ENCODE measurements at regions not wholly inside any gene's neighbourhood (a gene's known extent, or its start where the extent isn't known, plus 50 kb on each side); places are given as distances from the start of the nearest gene placed in this dataset.

- Mint-ChIP-seq H3K27ac (no peak overlapping the region), H3K4me1 (peaks cover 5% of the 10 kb centered on the region), H3K27me3 (no peaks in the 10 kb centered on the region), H3K4me3 (no peak overlapping the region), H3K9me3 (peaks cover 14% of the 10 kb centered on the region), H3K36me3 (ENCODE audit: low read depth) (peaks cover 8% of the 10 kb centered on the region)
- CTCF ChIA-PET: no interaction called here
- DNase-seq: no peak
- POLR2A ChIA-PET: no interaction called here
Measured at GRCh38 chr11:104725796-104726408, 172.4 kb downstream of the CASP12 start.

GRCh38 chr11:104713401-104713800, 184.9 kb downstream of the CASP12 start:
- DNase-seq: no peak
- no peak overlapping the region for H3K4me3 Mint-ChIP-seq
- peaks cover 22% of the 10 kb centered on the region for H3K36me3 Mint-ChIP-seq (ENCODE audit: low read depth)
- CTCF ChIA-PET: interaction anchor here (1.5 kb wide), 1 partner anchor 18 kb away, joined by 3 read pairs; no protein-coding TSS in a partner anchor
- H3K4me1 Mint-ChIP-seq: peaks cover 15% of the 10 kb centered on the region
- POLR2A ChIA-PET: no interaction called here
- H3K27ac Mint-ChIP-seq: no peak overlapping the region
- peaks cover 17% of the 10 kb centered on the region for H3K9me3 Mint-ChIP-seq
- no peaks in the 10 kb centered on the region for H3K27me3 Mint-ChIP-seq

- Mint-ChIP-seq H3K27me3 (no peaks in the 10 kb centered on the region), H3K4me1 (peaks cover 57% of the 10 kb centered on the region), H3K36me3 (ENCODE audit: low read depth) (peaks cover 30% of the 10 kb centered on the region), H3K9me3 (peaks cover 12% of the 10 kb centered on the region), H3K4me3 (peak overlapping the region; percentile 69), H3K27ac (peak overlapping the region; percentile 98)
- peak; percentile 85 for DNase-seq
- CTCF ChIA-PET: interaction anchor here (0.6 to 1.3 kb wide), 3 partner anchors 96 to 401 kb away, joined by 3 to 5 read pairs (median 3); no protein-coding TSS in a partner anchor
- POLR2A ChIA-PET: interaction anchor here (0.8 to 2.4 kb wide), 19 partner anchors 13 to 366 kb away, joined by 3 to 8 read pairs (median 4); no protein-coding TSS in a partner anchor
Measured at GRCh38 chr11:104705490-104706190, 192.6 kb downstream of the CASP12 start.

GRCh38 chr11:104704888-104705287, 193.4 kb downstream of the CASP12 start:
- Mint-ChIP-seq H3K4me3 (peak overlapping the region; percentile 69), H3K4me1 (peaks cover 60% of the 10 kb centered on the region), H3K27me3 (no peaks in the 10 kb centered on the region), H3K9me3 (peaks cover 12% of the 10 kb centered on the region), H3K27ac (peak overlapping the region; percentile 98), H3K36me3 (ENCODE audit: low read depth) (peaks cover 30% of the 10 kb centered on the region)
- DNase-seq: no peak
- POLR2A ChIA-PET: interaction anchor here (0.8 to 2.4 kb wide), 13 partner anchors 13 to 262 kb away, joined by 3 to 8 read pairs (median 5); no protein-coding TSS in a partner anchor
- CTCF ChIA-PET: interaction anchor here (1.3 kb wide), 1 partner anchor 95 kb away, joined by 5 read pairs; no protein-coding TSS in a partner anchor

- H3K9me3 Mint-ChIP-seq: peaks cover 11% of the 10 kb centered on the region
- ChIA-PET POLR2A (interaction anchor here (1.2 to 2.4 kb wide), 5 partner anchors 12 to 212 kb away, joined by 3 to 7 read pairs (median 6); no protein-coding TSS in a partner anchor), CTCF (interaction anchor here (1.3 kb wide), 1 partner anchor 94 kb away, joined by 5 read pairs; no protein-coding TSS in a partner anchor)
- peaks cover 54% of the 10 kb centered on the region for H3K4me1 Mint-ChIP-seq
- H3K36me3 Mint-ChIP-seq (ENCODE audit: low read depth): peaks cover 29% of the 10 kb centered on the region
- DNase-seq: no peak
- peak overlapping the region; percentile 98 for H3K27ac Mint-ChIP-seq
- H3K4me3 Mint-ChIP-seq: peak overlapping the region; percentile 69
- no peaks in the 10 kb centered on the region for H3K27me3 Mint-ChIP-seq
Measured at GRCh38 chr11:104704146-104704830, 194.0 kb downstream of the CASP12 start.

GRCh38 chr11:104700609-104701008, 197.7 kb downstream of the CASP12 start:
- no peak overlapping the region for H3K4me3 Mint-ChIP-seq

GRCh38 chr11:104699981-104700380, 198.3 kb downstream of the CASP12 start:
- no peak for DNase-seq
- Mint-ChIP-seq H3K27ac (no peak overlapping the region), H3K36me3 (ENCODE audit: low read depth) (peaks cover 20% of the 10 kb centered on the region), H3K9me3 (peaks cover 20% of the 10 kb centered on the region), H3K4me1 (peaks cover 26% of the 10 kb centered on the region), H3K27me3 (no peaks in the 10 kb centered on the region), H3K4me3 (no peak overlapping the region)
- POLR2A ChIA-PET: no interaction called here
- CTCF ChIA-PET: no interaction called here

More at GRCh38 chr11:104700609-104701008, 197.7 kb downstream of the CASP12 start:
- POLR2A ChIA-PET: no interaction called here
- Mint-ChIP-seq H3K4me1 (peaks cover 32% of the 10 kb centered on the region), H3K27ac (peak overlapping the region; percentile 44), H3K36me3 (ENCODE audit: low read depth) (peaks cover 20% of the 10 kb centered on the region), H3K9me3 (peaks cover 17% of the 10 kb centered on the region), H3K27me3 (no peaks in the 10 kb centered on the region)
- no peak for DNase-seq
- CTCF ChIA-PET: no interaction called here

GRCh38 chr11:104695065-104695463, 203.2 kb downstream of the CASP12 start:
- no peak overlapping the region for H3K4me3 Mint-ChIP-seq
- ChIA-PET POLR2A (no interaction called here), CTCF (no interaction called here)
- peaks cover 25% of the 10 kb centered on the region for H3K9me3 Mint-ChIP-seq
- H3K4me1 Mint-ChIP-seq: peaks cover 6% of the 10 kb centered on the region
- no peak for DNase-seq
- no peaks in the 10 kb centered on the region for H3K27me3 Mint-ChIP-seq
- peaks cover 27% of the 10 kb centered on the region for H3K36me3 Mint-ChIP-seq (ENCODE audit: low read depth)
- no peak overlapping the region for H3K27ac Mint-ChIP-seq

- peaks cover 4% of the 10 kb centered on the region for H3K4me1 Mint-ChIP-seq
- H3K4me3 Mint-ChIP-seq: no peak overlapping the region
- no peak for DNase-seq
- H3K27ac Mint-ChIP-seq: no peak overlapping the region
- H3K36me3 Mint-ChIP-seq (ENCODE audit: low read depth): peaks cover 27% of the 10 kb centered on the region
- POLR2A ChIA-PET: no interaction called here
- peaks cover 25% of the 10 kb centered on the region for H3K9me3 Mint-ChIP-seq
- CTCF ChIA-PET: no interaction called here
- H3K27me3 Mint-ChIP-seq: no peaks in the 10 kb centered on the region
Measured at GRCh38 chr11:104694259-104695064, 203.8 kb downstream of the CASP12 start.

- Mint-ChIP-seq H3K4me3 (no peak overlapping the region), H3K27ac (no peak overlapping the region)
- POLR2A ChIA-PET: interaction anchor here (1.9 kb wide), 1 partner anchor 12 kb away, joined by 7 read pairs; no protein-coding TSS in a partner anchor
Measured at GRCh38 chr11:104692751-104693150, 205.5 kb downstream of the CASP12 start.

GRCh38 chr11:104691129-104691528, 207.1 kb downstream of the CASP12 start:
- no peak overlapping the region for H3K4me3 Mint-ChIP-seq
- POLR2A ChIA-PET: interaction anchor here (1.9 kb wide), 1 partner anchor 14 kb away, joined by 7 read pairs; no protein-coding TSS in a partner anchor
- peaks cover 8% of the 10 kb centered on the region for H3K4me1 Mint-ChIP-seq
- H3K9me3 Mint-ChIP-seq: peaks cover 19% of the 10 kb centered on the region
- peaks cover 25% of the 10 kb centered on the region for H3K36me3 Mint-ChIP-seq (ENCODE audit: low read depth)
- no peaks in the 10 kb centered on the region for H3K27me3 Mint-ChIP-seq
- CTCF ChIA-PET: no interaction called here
- no peak overlapping the region for H3K27ac Mint-ChIP-seq
- no peak for DNase-seq

More at GRCh38 chr11:104692751-104693150, 205.5 kb downstream of the CASP12 start:
- peaks cover 24% of the 10 kb centered on the region for H3K36me3 Mint-ChIP-seq (ENCODE audit: low read depth)
- H3K27me3 Mint-ChIP-seq: no peaks in the 10 kb centered on the region
- CTCF ChIA-PET: no interaction called here
- peaks cover 8% of the 10 kb centered on the region for H3K4me1 Mint-ChIP-seq
- no peak for DNase-seq
- H3K9me3 Mint-ChIP-seq: peaks cover 23% of the 10 kb centered on the region

- H3K9me3 Mint-ChIP-seq: peaks cover 14% of the 10 kb centered on the region
- POLR2A ChIA-PET: no interaction called here
- H3K27ac Mint-ChIP-seq: no peak overlapping the region
- peaks cover 25% of the 10 kb centered on the region for H3K36me3 Mint-ChIP-seq (ENCODE audit: low read depth)
- DNase-seq: no peak
- CTCF ChIA-PET: no interaction called here
- H3K27me3 Mint-ChIP-seq: no peaks in the 10 kb centered on the region
- H3K4me1 Mint-ChIP-seq: peaks cover 9% of the 10 kb centered on the region
- H3K4me3 Mint-ChIP-seq: no peak overlapping the region
Measured at GRCh38 chr11:104690241-104690640, 208.0 kb downstream of the CASP12 start.
